ENCODE measurements at regions not wholly inside any gene's neighbourhood (a gene's known extent, or its start where the extent isn't known, plus 50 kb on each side); places are given as distances from the start of the nearest gene placed in this dataset.

DNA sequence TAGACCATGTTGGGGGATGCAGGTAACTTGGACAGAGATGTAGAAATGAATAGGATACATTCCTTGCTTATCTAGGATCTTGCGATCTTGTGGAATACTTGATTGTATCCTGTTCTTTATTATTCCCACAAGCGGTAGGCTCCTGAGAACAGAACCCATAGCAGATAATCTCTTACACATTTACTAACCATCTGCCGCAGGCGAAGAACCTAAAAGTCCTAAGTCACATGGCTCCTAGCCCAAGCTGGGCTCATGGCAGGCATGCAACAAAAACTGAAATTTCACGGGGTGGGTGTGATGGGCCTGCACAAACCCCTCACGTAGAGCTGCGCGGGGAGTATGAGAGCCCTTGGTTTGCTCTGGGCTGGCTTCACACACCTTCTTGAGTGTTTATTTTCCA, 177.4 kb upstream of the NECTIN1 start:
- H2BK120ac ChIP-seq (ENCODE audit: low read depth, low read length, poor library complexity, severe bottlenecking): no peak overlapping the region
- no peak overlapping the region for H2BK5ac ChIP-seq (ENCODE audit: insufficient read length, low read length)
- no peak overlapping the region for H3K14ac ChIP-seq (ENCODE audit: insufficient read depth, low read length)
- no peak overlapping the region for H2AFZ ChIP-seq (ENCODE audit: low read length)
- H2AK5ac ChIP-seq (ENCODE audit: insufficient read length, low read length): no peak overlapping the region
- Mint-ChIP-seq H3K4me3 (no peak overlapping the region), H3K4me1 (peaks cover 27 to 33% of the 10 kb centered on the region in 2 experiments), H3K27ac (no peak overlapping the region), H3K27me3 (ENCODE audit: low read depth) (peaks cover 11% of the 10 kb centered on the region), H3K36me3 (ENCODE audit: insufficient read depth in 1 of 3, low read depth in 3 of 3) (no peaks in the 10 kb centered on the region; a peak in 1 of 7 replicates), H3K9me3 (no peaks in the 10 kb centered on the region)
- no peak overlapping the region for H3K23ac ChIP-seq (ENCODE audit: insufficient read length, low read depth, low read length)
- H4K5ac ChIP-seq (ENCODE audit: insufficient read length, low read depth, low read length): no peak overlapping the region
- no peaks in the 10 kb centered on the region for H3K79me1 ChIP-seq (ENCODE audit: insufficient read depth, low read depth, low read length, poor library complexity, severe bottlenecking)
- H3K9me3 ChIP-seq (ENCODE audit: control insufficient read depth, low read depth, low read length): no peaks in the 10 kb centered on the region
- H3K4ac ChIP-seq (ENCODE audit: low read depth, low read length): no peak overlapping the region
- H4K20me1 ChIP-seq (ENCODE audit: control insufficient read depth, insufficient read depth, insufficient read length): no peaks in the 10 kb centered on the region
- H3K56ac ChIP-seq (ENCODE audit: insufficient read length, low read depth, low read length): no peak overlapping the region
- H2BK15ac ChIP-seq (ENCODE audit: low read depth, low read length): no peak overlapping the region
- no peak overlapping the region for H2BK12ac ChIP-seq (ENCODE audit: insufficient read length, low read depth, low read length)
- H3K4me1 ChIP-seq (ENCODE audit: insufficient read depth, low read length): peaks cover 2% of the 10 kb centered on the region; the same call in 1 of the 2 replicates
- no CpG with 5 or more reads among the region's 8 CpGs for WGBS (ENCODE audit: extremely low coverage, insufficient read length, low lambda C conversion rate)
- TF ChIP-seq, protein P1, sequence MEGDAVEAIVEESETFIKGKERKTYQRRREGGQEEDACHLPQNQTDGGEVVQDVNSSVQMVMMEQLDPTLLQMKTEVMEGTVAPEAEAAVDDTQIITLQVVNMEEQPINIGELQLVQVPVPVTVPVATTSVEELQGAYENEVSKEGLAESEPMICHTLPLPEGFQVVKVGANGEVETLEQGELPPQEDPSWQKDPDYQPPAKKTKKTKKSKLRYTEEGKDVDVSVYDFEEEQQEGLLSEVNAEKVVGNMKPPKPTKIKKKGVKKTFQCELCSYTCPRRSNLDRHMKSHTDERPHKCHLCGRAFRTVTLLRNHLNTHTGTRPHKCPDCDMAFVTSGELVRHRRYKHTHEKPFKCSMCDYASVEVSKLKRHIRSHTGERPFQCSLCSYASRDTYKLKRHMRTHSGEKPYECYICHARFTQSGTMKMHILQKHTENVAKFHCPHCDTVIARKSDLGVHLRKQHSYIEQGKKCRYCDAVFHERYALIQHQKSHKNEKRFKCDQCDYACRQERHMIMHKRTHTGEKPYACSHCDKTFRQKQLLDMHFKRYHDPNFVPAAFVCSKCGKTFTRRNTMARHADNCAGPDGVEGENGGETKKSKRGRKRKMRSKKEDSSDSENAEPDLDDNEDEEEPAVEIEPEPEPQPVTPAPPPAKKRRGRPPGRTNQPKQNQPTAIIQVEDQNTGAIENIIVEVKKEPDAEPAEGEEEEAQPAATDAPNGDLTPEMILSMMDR (conservative IDR thresholded peaks at IDR 0.05): no peak
- H3K18ac ChIP-seq (ENCODE audit: insufficient read length, low read depth, low read length): no peak overlapping the region
- H3K79me2 ChIP-seq (ENCODE audit: insufficient read depth, low read length): no peaks in the 10 kb centered on the region
- H3T11ph ChIP-seq (ENCODE audit: low read length): no peak overlapping the region
- H3K9ac ChIP-seq (ENCODE audit: extremely low read depth, insufficient read length, low read length): no peak overlapping the region
- no peak overlapping the region for H4K91ac ChIP-seq (ENCODE audit: insufficient read length, low read depth, low read length)
- DNase-seq: no peak
- no peak overlapping the region for H3K27ac ChIP-seq (ENCODE audit: insufficient read length, low read depth, low read length)
- no peak overlapping the region for H4K8ac ChIP-seq (replicated peaks; ENCODE audit: insufficient read length, low read depth, low read length)
- no peaks in the 10 kb centered on the region for H3K27me3 ChIP-seq (ENCODE audit: insufficient read depth, low read length)
- H2BK20ac ChIP-seq (ENCODE audit: low read depth, low read length, poor library complexity, severe bottlenecking): no peak overlapping the region
- no peaks in the 10 kb centered on the region for H3K23me2 ChIP-seq (ENCODE audit: insufficient read length, low read depth, low read length, poor library complexity, severe bottlenecking)
- no peak overlapping the region for H3K4me2 ChIP-seq (ENCODE audit: insufficient read depth, insufficient read length, low read length)
